T-helper 2 cell treated with Interferon-gamma antibody and Interleukin-4, amounts not matched to agents 5 μg/mL and 100 μg/mL, for 36 hours (primary cell): ENCODE measurements at regions not wholly inside any gene's neighbourhood (a gene's known extent, or its start where the extent isn't known, plus 50 kb on each side); places are given as distances from the start of the nearest gene placed in this dataset.

Source experiments
- DNase-seq: peaks from one replicate; pipeline ENCODE4 v3.0.0; 2021; ENCODE audit warnings: low spot score
- H3K27ac Mint-ChIP-seq: one replicate; pipeline ENCODE4 v1.8.0; 2021; ENCODE audit warnings: mild to moderate bottlenecking, mixed read lengths
- H3K27me3 Mint-ChIP-seq: one replicate; pipeline ENCODE4 v1.8.0; 2021; ENCODE audit warnings: low read depth, mixed read lengths
- H3K36me3 Mint-ChIP-seq: one replicate; pipeline ENCODE4 v1.8.0; 2021; ENCODE audit warnings: low read depth, mixed read lengths
- H3K4me1 Mint-ChIP-seq: one replicate; pipeline ENCODE4 v1.8.0; 2021; ENCODE audit warnings: low read depth, mixed read lengths
- H3K4me3 Mint-ChIP-seq: one replicate; pipeline ENCODE4 v1.8.0; 2022; ENCODE audit warnings: mild to moderate bottlenecking, moderate library complexity, mixed read lengths
- H3K9me3 Mint-ChIP-seq: one replicate; pipeline ENCODE4 v1.8.0; 2021; ENCODE audit warnings: mixed read lengths

DNA sequence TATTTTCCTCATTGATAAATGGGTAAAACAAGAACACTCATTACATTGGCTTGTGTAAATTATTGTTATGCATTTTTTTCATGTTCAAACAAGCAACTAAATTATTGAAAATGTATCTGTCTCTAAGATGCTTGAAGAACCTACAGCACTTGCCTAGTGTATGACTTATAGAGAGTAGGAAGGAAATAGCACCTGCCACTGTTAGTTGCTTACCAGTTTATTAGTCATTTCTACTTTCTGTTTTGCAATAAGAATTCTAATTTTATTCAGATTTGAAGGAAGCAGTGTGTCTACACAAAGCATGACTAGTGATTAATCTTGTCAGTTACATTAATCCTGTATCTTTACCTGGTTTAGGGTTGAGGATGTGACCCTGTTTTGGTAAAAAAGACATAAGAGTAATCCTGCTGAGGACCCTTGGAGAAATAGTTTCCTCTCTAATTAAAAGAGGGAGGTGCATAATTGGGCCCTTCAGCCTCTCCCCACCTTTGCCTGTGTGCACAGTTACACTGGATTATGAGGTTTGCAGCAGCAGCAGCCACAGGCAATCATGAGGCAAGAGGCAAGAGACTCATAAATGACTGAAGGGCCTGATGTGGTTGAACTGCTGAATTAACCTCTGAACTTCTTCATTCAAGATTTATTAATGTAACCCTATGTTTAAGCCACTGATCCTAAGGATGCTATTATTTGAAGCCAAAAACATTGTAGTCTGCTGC lies 1202.1 kb downstream of the ADGRL3 start:
- H3K27ac Mint-ChIP-seq = no peak overlapping the region
- H3K36me3 Mint-ChIP-seq = no peaks in the 10 kb centered on the region
- no peaks in the 10 kb centered on the region for H3K27me3 Mint-ChIP-seq
- H3K9me3 Mint-ChIP-seq = peaks cover 14% of the 10 kb centered on the region
- H3K4me3 Mint-ChIP-seq = no peak overlapping the region
- no peaks in the 10 kb centered on the region for H3K4me1 Mint-ChIP-seq
- DNase-seq = no peak

GRCh38 chr4:62399242-62399641 lies 1199.1 kb downstream of the ADGRL3 start:
- H3K4me3 Mint-ChIP-seq = no peak overlapping the region

DNA sequence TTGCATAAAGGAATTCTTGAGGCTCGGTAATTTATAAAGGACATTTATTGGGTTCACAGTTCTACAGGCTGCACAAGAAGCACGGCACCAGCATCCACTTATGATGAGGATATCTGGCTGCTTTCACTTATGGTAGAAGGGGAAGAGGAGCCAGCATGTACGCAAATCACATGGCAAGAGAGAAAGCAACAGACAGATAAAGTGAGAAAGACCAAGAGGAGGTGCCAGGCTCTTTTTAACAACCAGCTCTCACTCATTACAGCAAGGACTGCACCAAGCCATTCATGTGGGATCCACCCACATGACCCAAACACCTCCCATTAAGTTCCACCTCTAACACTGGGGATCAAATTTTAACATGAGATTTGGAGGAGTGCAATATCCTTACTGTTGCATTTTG lies 1198.2 kb downstream of the ADGRL3 start:
- Mint-ChIP-seq H3K27me3 (no peaks in the 10 kb centered on the region), H3K4me3 (no peak overlapping the region), H3K4me1 (no peaks in the 10 kb centered on the region), H3K9me3 (peaks cover 13% of the 10 kb centered on the region), H3K27ac (no peak overlapping the region), H3K36me3 (no peaks in the 10 kb centered on the region)
- DNase-seq = no peak

More at GRCh38 chr4:62399242-62399641, 1199.1 kb downstream of the ADGRL3 start:
- Mint-ChIP-seq H3K36me3 (no peaks in the 10 kb centered on the region), H3K9me3 (peaks cover 13% of the 10 kb centered on the region), H3K4me1 (no peaks in the 10 kb centered on the region), H3K27ac (no peak overlapping the region), H3K27me3 (no peaks in the 10 kb centered on the region)
- DNase-seq = no peak

DNA sequence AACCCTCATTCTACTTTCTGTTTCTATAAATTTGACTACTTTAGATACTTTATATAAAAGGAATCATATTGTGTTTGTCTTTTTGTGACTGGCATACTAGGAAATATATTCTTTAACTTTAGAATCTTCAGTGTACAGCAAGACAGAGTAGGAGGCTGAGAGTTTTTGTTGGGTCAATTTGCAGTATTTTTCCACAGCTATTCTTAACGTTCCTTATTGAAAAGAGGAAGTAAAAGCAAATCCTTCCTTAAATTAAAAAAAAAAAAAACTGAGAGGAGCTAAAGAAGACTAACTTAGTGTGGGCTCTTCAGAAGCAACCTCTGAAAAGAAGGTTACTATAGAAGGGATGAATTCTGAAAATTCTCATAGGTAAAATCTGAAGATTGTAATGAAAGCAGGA lies 1194.6 kb downstream of the ADGRL3 start:
- no peaks in the 10 kb centered on the region for H3K36me3 Mint-ChIP-seq
- no peak overlapping the region for H3K27ac Mint-ChIP-seq
- H3K4me1 Mint-ChIP-seq = no peaks in the 10 kb centered on the region
- no peak for DNase-seq
- H3K4me3 Mint-ChIP-seq = no peak overlapping the region
- peaks cover 29% of the 10 kb centered on the region for H3K9me3 Mint-ChIP-seq
- no peaks in the 10 kb centered on the region for H3K27me3 Mint-ChIP-seq

- H3K36me3 Mint-ChIP-seq = no peaks in the 10 kb centered on the region
- H3K27me3 Mint-ChIP-seq = no peaks in the 10 kb centered on the region
- H3K27ac Mint-ChIP-seq = no peak overlapping the region
- no peak overlapping the region for H3K4me3 Mint-ChIP-seq
- no peak for DNase-seq
- peaks cover 45% of the 10 kb centered on the region for H3K9me3 Mint-ChIP-seq
- no peaks in the 10 kb centered on the region for H3K4me1 Mint-ChIP-seq
Measured at GRCh38 chr4:62387808-62388207, 1187.7 kb downstream of the ADGRL3 start.

DNA sequence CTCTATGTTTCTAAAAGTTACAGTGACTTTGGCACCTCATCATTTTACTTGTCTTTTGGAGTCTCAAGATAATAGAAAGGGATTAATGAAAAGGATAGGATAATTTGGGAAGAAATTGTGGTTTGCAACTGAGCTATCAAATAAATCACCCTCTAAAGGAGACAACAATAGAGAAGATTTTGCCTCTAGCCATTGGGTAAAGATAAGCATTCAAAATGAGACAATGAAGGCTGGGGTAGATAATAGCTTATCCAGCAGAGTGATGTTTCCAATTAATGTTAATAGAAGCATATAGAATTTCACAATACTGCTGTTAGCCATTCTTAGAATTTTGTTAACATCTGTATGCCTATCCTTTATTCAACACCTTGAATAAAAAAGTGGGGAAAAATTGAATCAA lies 1177.6 kb downstream of the ADGRL3 start:
- no peaks in the 10 kb centered on the region for H3K27me3 Mint-ChIP-seq
- no peak overlapping the region for H3K27ac Mint-ChIP-seq
- no peaks in the 10 kb centered on the region for H3K36me3 Mint-ChIP-seq
- no peak for DNase-seq
- H3K4me3 Mint-ChIP-seq = no peak overlapping the region
- peaks cover 25% of the 10 kb centered on the region for H3K9me3 Mint-ChIP-seq
- H3K4me1 Mint-ChIP-seq = no peaks in the 10 kb centered on the region

DNA sequence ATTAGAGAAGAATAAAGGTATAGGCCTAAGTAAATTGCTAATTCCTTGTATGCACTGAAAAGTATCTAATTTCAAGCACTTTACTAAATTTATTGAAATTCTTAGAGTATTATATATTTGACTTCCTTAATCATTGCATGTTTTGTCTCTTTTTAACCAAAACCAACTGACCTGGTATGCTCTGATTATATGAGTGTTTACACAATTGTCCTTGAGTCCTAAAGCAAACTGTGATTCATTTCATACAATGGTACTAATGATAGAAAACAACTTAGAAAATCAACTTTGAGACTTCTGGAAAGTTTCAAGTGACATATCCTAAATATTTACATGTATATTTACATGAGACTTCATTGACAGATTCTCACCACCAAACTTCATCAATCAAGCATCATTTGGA lies 1177.1 kb downstream of the ADGRL3 start:
- no peak overlapping the region for H3K27ac Mint-ChIP-seq
- no peaks in the 10 kb centered on the region for H3K36me3 Mint-ChIP-seq
- DNase-seq = no peak
- peaks cover 25% of the 10 kb centered on the region for H3K9me3 Mint-ChIP-seq
- no peaks in the 10 kb centered on the region for H3K27me3 Mint-ChIP-seq
- H3K4me3 Mint-ChIP-seq = no peak overlapping the region
- H3K4me1 Mint-ChIP-seq = no peaks in the 10 kb centered on the region

- Mint-ChIP-seq H3K9me3 (peaks cover 32% of the 10 kb centered on the region), H3K36me3 (no peaks in the 10 kb centered on the region)
Measured at GRCh38 chr4:62366939-62367338, 1166.8 kb downstream of the ADGRL3 start.

DNA sequence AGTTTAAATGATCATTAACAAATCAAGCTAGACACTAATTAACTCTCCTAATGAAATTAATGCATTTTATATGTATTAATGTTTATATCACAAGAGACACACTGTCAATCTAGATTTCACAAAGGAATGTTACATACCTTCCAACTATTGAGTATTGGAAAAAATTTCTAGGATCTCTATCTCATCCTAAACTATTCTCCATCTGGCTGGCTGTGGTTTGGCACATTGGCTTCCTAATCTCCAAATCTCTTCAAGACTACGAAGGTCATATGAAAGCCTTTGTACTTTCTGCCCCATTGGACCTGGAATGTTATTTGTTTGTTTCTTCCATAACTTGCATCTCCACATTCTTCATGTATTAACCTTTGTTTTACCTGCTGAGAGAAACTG lies 1160.0 kb downstream of the ADGRL3 start:
- no peaks in the 10 kb centered on the region for H3K36me3 Mint-ChIP-seq
- DNase-seq = no peak
- no peak overlapping the region for H3K27ac Mint-ChIP-seq
- H3K27me3 Mint-ChIP-seq = no peaks in the 10 kb centered on the region
- no peaks in the 10 kb centered on the region for H3K4me1 Mint-ChIP-seq
- no peak overlapping the region for H3K4me3 Mint-ChIP-seq
- peaks cover 23% of the 10 kb centered on the region for H3K9me3 Mint-ChIP-seq

More at GRCh38 chr4:62366939-62367338, 1166.8 kb downstream of the ADGRL3 start:
- Mint-ChIP-seq H3K4me3 (no peak overlapping the region), H3K27me3 (no peaks in the 10 kb centered on the region), H3K27ac (no peak overlapping the region), H3K4me1 (no peaks in the 10 kb centered on the region)
- DNase-seq = no peak

DNA sequence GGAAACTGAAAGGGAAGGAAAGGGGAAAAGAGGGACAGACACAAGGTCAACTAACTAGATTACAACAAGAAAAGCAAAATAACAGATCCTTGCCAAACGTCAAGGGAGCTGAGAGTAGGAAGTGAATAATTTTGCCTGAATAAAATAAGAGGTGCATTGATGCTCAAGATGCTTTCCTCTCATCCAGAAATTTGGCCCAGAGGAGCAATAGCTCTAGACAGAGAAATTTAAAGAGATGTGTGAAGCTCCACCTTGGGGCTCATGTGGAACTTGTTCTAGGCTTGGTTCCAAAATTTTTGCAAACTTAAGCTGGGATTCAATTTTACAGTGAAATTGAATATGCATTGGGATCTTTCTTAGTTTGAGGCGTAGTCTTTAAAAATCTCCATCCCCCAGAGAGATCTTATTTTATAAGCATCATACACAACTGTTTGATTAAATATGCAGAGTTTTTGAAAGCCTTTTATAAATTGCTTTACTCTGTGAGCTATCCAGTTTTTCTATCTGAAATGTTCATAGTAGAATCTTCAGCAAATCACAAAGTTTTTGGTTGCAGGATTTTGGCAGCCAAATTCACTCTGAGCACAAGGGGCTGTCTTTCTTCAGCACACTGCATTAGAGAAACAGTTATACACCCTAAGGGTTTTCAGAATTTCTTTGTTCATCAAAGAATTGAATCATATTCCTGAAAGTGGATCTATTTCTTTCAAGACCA lies 1159.5 kb downstream of the ADGRL3 start:
- Mint-ChIP-seq H3K27ac (no peak overlapping the region), H3K4me1 (no peaks in the 10 kb centered on the region), H3K4me3 (no peak overlapping the region)

DNA sequence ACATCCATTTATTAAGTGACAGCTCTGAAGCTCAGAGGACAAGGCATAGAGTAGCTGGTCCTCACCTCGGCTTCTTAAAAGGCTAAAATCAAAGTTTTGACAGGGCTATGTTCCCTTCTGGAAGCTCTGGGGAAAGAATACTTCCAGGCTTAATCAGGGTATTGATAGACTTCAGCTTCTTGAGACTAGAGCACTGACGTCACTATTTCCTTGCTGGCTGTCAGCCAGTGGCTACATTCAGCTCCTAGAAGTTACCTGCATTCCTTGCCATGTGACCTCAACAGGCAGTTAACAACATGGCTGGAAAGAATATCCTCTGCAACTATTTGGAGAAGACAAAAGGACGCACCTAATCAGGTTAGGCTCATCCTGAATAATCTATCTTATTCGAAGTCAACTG lies 1144.8 kb downstream of the ADGRL3 start:
- Mint-ChIP-seq H3K9me3 (peaks cover 35% of the 10 kb centered on the region), H3K4me1 (no peaks in the 10 kb centered on the region), H3K27me3 (no peaks in the 10 kb centered on the region), H3K36me3 (no peaks in the 10 kb centered on the region), H3K4me3 (no peak overlapping the region), H3K27ac (no peak overlapping the region)
- DNase-seq = no peak

More for the DNA sequence above, 1159.5 kb downstream of the ADGRL3 start:
- Mint-ChIP-seq H3K27me3 (no peaks in the 10 kb centered on the region), H3K36me3 (no peaks in the 10 kb centered on the region), H3K9me3 (peaks cover 18% of the 10 kb centered on the region)
- DNase-seq = no peak

DNA sequence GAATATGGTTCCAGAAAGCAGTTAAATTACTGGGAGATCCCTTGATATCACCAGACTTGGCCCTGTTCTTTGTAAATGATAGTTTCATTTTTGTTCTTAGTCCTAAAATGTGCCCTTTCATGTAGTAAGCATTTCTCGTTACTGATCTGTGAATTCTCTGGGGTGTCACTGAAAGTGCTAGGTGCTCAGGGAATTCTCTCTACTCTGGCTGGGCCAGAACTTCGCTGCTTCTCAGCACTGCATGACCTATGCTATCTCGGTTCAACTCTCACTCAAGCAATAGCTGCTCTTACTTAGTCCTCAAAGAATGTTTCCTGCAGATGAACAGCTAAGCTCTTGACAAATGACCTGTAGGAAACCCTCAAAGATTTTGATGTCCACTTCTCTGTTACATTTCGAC lies 1144.3 kb downstream of the ADGRL3 start:
- Mint-ChIP-seq H3K27me3 (no peaks in the 10 kb centered on the region), H3K27ac (no peak overlapping the region)
- DNase-seq = no peak

DNA sequence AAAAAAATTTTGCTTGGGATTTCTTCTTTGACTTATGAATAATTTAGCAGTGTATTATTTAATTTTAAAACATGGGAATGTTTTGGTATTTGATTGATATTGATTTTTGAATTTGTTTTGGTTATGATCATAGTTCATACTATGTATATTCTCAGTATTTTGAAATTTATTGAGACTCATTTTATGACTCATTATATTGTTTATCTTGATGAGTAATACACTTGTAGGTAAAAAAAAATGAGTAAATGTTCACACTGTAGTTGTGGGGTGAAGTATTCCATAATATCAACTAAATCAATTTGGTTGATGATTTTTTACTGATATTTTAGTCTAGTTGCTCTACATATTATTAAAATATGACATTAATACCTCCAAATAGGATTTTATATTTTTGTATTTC lies 1142.2 kb downstream of the ADGRL3 start:
- Mint-ChIP-seq H3K27ac (no peak overlapping the region), H3K36me3 (no peaks in the 10 kb centered on the region), H3K4me3 (no peak overlapping the region), H3K27me3 (no peaks in the 10 kb centered on the region), H3K4me1 (no peaks in the 10 kb centered on the region), H3K9me3 (peaks cover 52% of the 10 kb centered on the region)
- DNase-seq = no peak

More for the DNA sequence above, 1144.3 kb downstream of the ADGRL3 start:
- Mint-ChIP-seq H3K4me1 (no peaks in the 10 kb centered on the region), H3K9me3 (peaks cover 39% of the 10 kb centered on the region), H3K4me3 (no peak overlapping the region), H3K36me3 (no peaks in the 10 kb centered on the region)

DNA sequence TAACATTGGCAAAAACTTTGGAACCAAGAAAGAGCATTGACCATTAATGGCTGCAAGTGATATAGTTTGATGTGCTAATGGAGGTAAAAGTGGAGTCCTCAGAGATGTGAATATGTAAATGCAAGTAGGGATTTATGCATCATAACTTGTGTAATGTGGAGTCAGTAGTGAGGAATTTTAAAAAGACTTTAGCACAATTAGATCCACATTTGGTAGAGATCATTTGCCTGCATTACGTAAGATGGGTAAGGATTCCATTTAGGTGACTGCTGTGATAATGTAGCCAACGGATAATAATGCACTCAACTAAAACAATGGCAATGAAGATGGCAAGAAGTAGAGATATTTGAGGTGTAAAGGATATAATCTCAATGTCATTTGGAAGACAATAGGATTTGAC lies 1128.4 kb downstream of the ADGRL3 start:
- Mint-ChIP-seq H3K4me3 (no peak overlapping the region), H3K27ac (no peak overlapping the region), H3K4me1 (no peaks in the 10 kb centered on the region), H3K27me3 (no peaks in the 10 kb centered on the region), H3K36me3 (no peaks in the 10 kb centered on the region), H3K9me3 (peaks cover 32% of the 10 kb centered on the region)
- no peak for DNase-seq
